Stimulated activated naive B cell treated with anti-CD40 and anti-IgM and Interleukin-4, amounts not matched to agents 10 μg/mL and 1 μg/mL and 100 μg/mL, for 72 hours (primary cell): ENCODE measurements at regions not wholly inside any gene's neighbourhood (a gene's known extent, or its start where the extent isn't known, plus 50 kb on each side); places are given as distances from the start of the nearest gene placed in this dataset.

Experiments used
- ATAC-seq, 2 donors: fragments of 150-1000 bp; cut with Tn5 transposase; replicated peaks; 2 replicates each; pipeline ENCODE4 v1.10.0; 2021; ENCODE audit warnings: moderate library complexity in 1 of 2
- DNase-seq: peaks from one replicate; pipeline ENCODE4 v3.0.0; 2021
- H3K27ac Mint-ChIP-seq: one replicate; pipeline ENCODE4 v1.8.0; 2022; ENCODE audit warnings: mild to moderate bottlenecking, mixed read lengths
- H3K27me3 Mint-ChIP-seq, 2 donors: one replicate each; pipeline ENCODE4 v1.8.0; 2022; ENCODE audit warnings: mixed read lengths in 2 of 2
- H3K36me3 Mint-ChIP-seq, 2 donors: one replicate each; pipeline ENCODE4 v1.8.0; 2022; ENCODE audit warnings: mixed read lengths in 2 of 2, mild to moderate bottlenecking in 1 of 2
- H3K4me1 Mint-ChIP-seq, 2 donors: one replicate each; pipeline ENCODE4 v1.8.0; 2022; ENCODE audit warnings: mixed read lengths in 2 of 2, mild to moderate bottlenecking in 1 of 2
- H3K4me3 Mint-ChIP-seq, 2 donors: one replicate each; pipeline ENCODE4 v1.8.0; 2022; ENCODE audit warnings: mild to moderate bottlenecking in 2 of 2, mixed read lengths in 2 of 2, moderate library complexity in 1 of 2
- H3K9me3 Mint-ChIP-seq, 2 donors: one replicate each; pipeline ENCODE4 v1.8.0; 2022; ENCODE audit warnings: mixed read lengths in 2 of 2, mild to moderate bottlenecking in 1 of 2

DNA sequence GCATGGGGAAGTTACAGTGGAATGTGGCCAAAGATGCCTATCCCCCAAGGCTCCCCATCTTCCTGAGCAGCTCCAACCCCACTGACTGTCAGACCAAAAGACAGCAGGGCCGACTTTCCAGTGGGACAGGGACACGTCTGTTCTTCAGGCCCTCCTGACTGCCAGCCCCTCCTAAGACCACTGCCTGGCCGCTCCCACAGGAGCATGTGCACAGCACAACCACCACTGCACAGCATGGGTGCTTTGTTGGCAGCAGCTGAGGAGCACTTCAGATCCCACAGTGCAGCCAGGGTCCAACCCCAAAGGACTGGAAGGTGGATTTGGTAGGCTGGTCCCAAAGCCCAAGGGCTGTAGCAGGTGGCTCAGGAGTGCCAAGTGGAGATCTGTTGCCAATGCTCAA lies 648.3 kb upstream of the BRINP3 start:
- no peak overlapping the region for H3K4me3 Mint-ChIP-seq
- peaks cover 5 to 10% of the 10 kb centered on the region in 2 donors for H3K9me3 Mint-ChIP-seq
- no peaks in the 10 kb centered on the region for H3K4me1 Mint-ChIP-seq
- ATAC-seq (no peak), DNase-seq (no peak)
- no peaks in the 10 kb centered on the region for H3K27me3 Mint-ChIP-seq
- no peaks in the 10 kb centered on the region for H3K36me3 Mint-ChIP-seq
- H3K27ac Mint-ChIP-seq: no peak overlapping the region

DNA sequence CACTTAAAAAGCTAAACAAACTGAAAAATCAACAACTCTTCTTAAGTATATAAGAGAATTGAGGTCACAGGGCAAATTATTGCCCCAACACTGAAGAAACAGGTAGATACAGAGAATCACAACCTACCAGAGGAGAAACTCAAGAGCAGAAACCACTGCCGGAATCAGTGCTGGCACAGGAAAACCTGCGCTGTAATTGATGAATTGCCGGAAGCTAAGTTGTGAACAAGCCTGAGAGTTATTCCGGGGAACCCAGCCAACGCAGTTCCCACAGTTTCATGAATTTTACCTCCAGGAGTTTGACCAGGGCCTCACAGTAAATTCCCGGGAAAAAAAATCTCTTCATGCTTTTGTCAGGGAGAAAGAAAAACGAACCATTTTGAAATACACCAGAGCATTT lies 657.1 kb upstream of the BRINP3 start:
- H3K4me1 Mint-ChIP-seq: no peaks in the 10 kb centered on the region
- no peak overlapping the region for H3K4me3 Mint-ChIP-seq

DNA sequence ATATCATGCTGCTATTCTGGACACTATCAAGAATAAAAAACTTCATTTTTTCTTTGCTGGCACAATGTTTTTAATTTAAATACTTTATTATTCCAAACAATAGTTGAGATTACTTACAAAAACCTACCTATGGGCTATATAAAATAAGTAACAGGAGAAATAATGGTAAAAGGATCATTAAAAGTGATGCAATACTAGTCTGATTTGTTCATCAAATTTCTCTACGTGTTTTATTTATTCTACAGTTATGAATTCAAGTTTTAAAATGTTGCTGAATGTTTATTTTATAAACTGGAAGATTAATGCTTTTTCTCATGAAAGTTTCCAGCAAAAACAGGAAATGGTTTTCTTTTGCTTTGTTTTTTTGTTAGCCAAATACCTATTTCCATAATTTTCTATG lies 662.4 kb upstream of the BRINP3 start:
- H3K36me3 Mint-ChIP-seq: no peaks in the 10 kb centered on the region
- DNase-seq (no peak), ATAC-seq (no peak)
- no peaks in the 10 kb centered on the region for H3K4me1 Mint-ChIP-seq
- no peak overlapping the region for H3K4me3 Mint-ChIP-seq
- H3K9me3 Mint-ChIP-seq: no peaks in the 10 kb centered on the region
- no peak overlapping the region for H3K27ac Mint-ChIP-seq
- H3K27me3 Mint-ChIP-seq: no peaks in the 10 kb centered on the region

More for the DNA sequence above, 657.1 kb upstream of the BRINP3 start:
- Mint-ChIP-seq H3K27me3 (no peaks in the 10 kb centered on the region), H3K9me3 (peaks cover 2 to 3% of the 10 kb centered on the region in 2 donors), H3K36me3 (no peaks in the 10 kb centered on the region), H3K27ac (no peak overlapping the region)
- ATAC-seq (no peak), DNase-seq (no peak)

DNA sequence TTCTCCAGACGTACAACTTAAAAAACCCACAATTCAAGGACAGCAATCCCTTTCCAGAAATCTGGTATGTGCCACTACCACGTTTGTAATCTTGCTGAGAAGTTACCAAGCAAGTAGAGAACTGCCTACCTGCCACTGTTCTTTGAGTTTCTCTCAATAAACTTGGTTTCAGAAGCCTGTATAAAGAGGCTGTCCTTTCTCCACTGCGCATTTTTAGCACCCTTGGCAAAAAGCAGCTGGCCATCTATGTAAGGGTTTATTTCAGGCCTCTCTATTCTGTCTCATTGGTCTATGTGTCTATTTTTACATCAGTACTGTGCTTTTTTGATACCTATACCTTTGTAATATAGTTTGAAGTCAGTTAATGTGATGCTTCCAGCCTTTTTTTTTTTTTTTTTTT lies 665.1 kb upstream of the BRINP3 start:
- H3K27ac Mint-ChIP-seq: no peak overlapping the region
- no peaks in the 10 kb centered on the region for H3K36me3 Mint-ChIP-seq
- ATAC-seq (no peak), DNase-seq (no peak)
- H3K27me3 Mint-ChIP-seq: no peaks in the 10 kb centered on the region
- H3K4me1 Mint-ChIP-seq: no peaks in the 10 kb centered on the region
- peaks cover 0 to 1% of the 10 kb centered on the region in 2 donors for H3K9me3 Mint-ChIP-seq
- H3K4me3 Mint-ChIP-seq: no peak overlapping the region

DNA sequence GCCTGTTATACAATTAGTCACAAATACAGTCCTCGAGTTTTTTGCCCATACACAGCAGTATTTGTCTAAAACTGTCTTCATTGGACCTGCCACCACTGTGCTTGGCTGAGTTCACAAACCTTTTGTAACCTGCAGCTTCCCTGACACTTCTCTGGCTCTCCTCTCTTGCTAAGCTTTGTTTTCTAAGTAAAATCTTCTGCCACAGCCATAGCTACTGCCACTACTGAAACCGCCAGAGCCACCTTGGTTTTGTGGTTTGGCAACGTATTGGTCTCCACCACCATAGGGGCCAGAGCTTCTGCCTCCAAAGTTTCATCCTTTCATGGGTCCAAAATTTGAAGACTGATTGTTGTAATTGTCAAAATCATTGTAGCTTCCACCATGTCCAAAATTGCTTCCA lies 668.2 kb upstream of the BRINP3 start:
- no peaks in the 10 kb centered on the region for H3K4me1 Mint-ChIP-seq
- H3K9me3 Mint-ChIP-seq: peaks cover 1 to 3% of the 10 kb centered on the region in 2 donors
- no peak overlapping the region for H3K27ac Mint-ChIP-seq
- no peaks in the 10 kb centered on the region for H3K36me3 Mint-ChIP-seq
- no peak for ATAC-seq
- DNase-seq: no peak
- no peaks in the 10 kb centered on the region for H3K27me3 Mint-ChIP-seq
- no peak overlapping the region for H3K4me3 Mint-ChIP-seq

DNA sequence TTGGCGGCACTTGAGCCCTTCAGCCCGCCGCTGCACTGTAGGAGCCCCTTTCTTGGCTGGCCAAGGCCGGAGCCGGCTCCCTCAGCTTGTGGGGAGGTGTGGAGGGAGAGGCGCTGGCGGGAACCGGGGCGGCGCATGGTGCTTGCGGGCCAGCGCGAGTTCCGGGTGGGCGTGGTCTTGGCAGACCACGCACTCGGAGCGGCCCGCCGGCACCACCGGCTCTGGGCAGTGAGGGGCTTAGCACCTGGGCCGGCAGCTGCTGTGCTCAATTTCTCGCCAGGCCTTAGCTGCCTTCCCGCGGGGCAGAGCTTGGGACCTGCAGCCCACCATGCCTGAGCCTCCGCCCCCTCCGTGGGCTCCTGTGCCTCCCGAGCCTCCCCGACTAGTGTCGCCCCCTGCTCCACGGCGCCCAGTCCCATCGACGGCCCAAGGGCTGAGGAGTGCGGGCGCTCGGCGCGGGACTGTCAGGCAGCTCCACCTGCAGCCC lies 673.7 kb upstream of the BRINP3 start:
- H3K27ac Mint-ChIP-seq: no peak overlapping the region

DNA sequence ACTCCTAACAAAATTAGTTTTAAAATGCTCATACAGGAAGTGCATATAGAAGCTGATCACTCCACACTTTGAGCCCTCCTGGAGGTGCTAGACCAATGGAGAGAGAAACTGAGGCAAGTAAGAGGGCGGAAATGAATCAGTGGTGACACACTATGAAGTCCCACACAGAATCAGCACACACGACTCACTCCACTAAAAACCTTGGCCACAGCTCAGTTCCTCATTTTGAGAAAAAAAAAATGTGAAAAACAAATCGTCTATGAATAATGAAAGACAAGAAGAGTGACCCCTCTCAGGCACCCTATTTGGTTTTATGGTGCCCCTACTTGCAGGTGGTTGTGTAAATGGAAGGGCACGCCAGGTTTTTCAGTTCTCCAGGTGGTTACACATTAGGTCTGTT lies 675.1 kb upstream of the BRINP3 start:
- Mint-ChIP-seq H3K4me3 (no peak overlapping the region), H3K27ac (no peak overlapping the region), H3K9me3 (peaks cover 2 to 3% of the 10 kb centered on the region in 2 donors), H3K27me3 (no peaks in the 10 kb centered on the region), H3K36me3 (no peaks in the 10 kb centered on the region), H3K4me1 (no peaks in the 10 kb centered on the region)
- DNase-seq (no peak), ATAC-seq (no peak)

More for the DNA sequence above, 673.7 kb upstream of the BRINP3 start:
- H3K36me3 Mint-ChIP-seq: no peaks in the 10 kb centered on the region
- no peaks in the 10 kb centered on the region for H3K4me1 Mint-ChIP-seq
- no peak overlapping the region for H3K4me3 Mint-ChIP-seq
- no peak for ATAC-seq
- H3K9me3 Mint-ChIP-seq: peaks cover 2 to 3% of the 10 kb centered on the region in 2 donors
- no peaks in the 10 kb centered on the region for H3K27me3 Mint-ChIP-seq
- no peak for DNase-seq

DNA sequence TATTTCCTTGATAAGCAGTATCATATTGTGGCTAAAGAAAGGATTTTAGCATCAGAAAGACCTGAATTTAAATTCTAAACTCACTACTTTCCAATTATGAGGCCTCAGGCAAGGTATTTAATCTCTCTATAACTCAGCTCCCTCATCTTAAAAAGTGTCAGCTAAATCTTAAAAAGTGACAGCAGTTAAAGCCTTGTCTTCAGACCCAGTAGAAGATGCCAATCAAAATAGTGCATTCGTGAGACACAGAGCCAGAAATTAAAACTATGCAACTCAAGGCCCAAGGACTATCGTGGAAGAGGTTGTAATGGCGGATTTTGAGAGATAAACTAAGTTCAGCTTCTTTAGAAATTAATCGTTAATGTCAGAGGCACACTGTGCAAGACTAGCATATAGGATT lies 677.5 kb upstream of the BRINP3 start:
- H3K27me3 Mint-ChIP-seq: no peaks in the 10 kb centered on the region
- no peak for ATAC-seq
- H3K36me3 Mint-ChIP-seq: no peaks in the 10 kb centered on the region
- H3K4me3 Mint-ChIP-seq: no peak overlapping the region
- no peak overlapping the region for H3K27ac Mint-ChIP-seq
- H3K4me1 Mint-ChIP-seq: no peaks in the 10 kb centered on the region
- no peak for DNase-seq
- H3K9me3 Mint-ChIP-seq: peaks cover 0 to 3% of the 10 kb centered on the region in 2 donors

DNA sequence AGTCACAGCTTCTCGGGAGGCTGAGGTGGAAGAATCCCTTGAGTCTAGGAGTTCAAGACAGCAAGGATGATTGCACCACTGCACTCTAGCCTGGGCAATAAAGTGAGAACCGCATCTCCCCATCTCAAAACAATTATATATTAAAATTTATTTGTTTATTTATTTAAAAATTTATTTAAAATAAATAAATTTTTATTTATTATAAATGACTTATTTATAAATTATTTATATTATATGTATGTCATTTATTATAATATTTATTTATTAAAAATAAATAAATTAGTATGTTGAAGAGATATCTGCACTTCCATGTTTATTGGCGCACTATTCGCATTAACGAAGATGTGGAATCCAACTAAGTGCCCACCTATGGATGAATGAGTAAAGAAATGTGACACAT lies 683.2 kb upstream of the BRINP3 start:
- Mint-ChIP-seq H3K27me3 (no peaks in the 10 kb centered on the region), H3K4me1 (no peaks in the 10 kb centered on the region), H3K9me3 (peaks cover 0 to 2% of the 10 kb centered on the region in 2 donors), H3K4me3 (no peak overlapping the region), H3K36me3 (no peaks in the 10 kb centered on the region), H3K27ac (no peak overlapping the region)
- DNase-seq (no peak), ATAC-seq (no peak)

DNA sequence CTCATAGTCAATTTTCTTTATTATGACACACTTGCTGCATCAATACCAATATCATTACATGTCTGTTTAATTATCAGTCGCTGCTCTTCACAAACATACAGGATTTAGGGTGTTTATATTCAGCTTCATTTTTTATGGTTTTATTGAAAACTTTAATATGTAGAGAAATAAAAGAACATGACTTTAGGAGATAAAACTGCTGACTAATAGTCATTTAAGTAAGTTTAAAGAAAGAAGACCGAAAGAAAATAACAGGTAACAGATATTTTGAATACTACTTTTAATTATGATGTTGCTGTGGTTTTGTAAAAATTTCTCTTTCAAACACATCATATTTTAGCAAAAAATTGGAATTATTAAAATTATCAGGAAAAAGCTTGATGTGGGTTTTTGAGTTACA lies 685.1 kb upstream of the BRINP3 start:
- H3K4me1 Mint-ChIP-seq: no peaks in the 10 kb centered on the region
- peaks cover 0 to 2% of the 10 kb centered on the region in 2 donors for H3K9me3 Mint-ChIP-seq
- no peak overlapping the region for H3K27ac Mint-ChIP-seq
- ATAC-seq (no peak), DNase-seq (no peak)
- H3K27me3 Mint-ChIP-seq: no peaks in the 10 kb centered on the region
- no peak overlapping the region for H3K4me3 Mint-ChIP-seq
- no peaks in the 10 kb centered on the region for H3K36me3 Mint-ChIP-seq

DNA sequence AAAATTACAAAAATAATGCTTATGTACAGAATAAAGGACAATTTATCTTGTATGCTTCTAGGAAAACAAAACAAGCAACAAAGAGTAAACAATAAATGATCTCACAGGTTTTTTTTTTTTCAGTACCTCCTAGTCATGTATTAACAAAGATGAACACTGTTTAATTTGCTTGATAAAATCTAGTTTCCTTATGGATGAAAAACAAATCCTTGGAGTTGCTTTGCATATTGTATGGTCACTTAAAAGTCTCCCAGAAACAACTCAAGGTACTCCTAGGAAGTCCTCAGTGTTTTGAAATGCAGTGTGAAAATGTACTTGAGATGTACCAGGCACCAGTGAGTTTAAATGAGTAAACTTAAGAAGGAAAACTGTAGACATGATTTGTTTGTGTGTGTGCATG lies 686.0 kb upstream of the BRINP3 start:
- no peak overlapping the region for H3K4me3 Mint-ChIP-seq
- DNase-seq (no peak), ATAC-seq (no peak)
- H3K27ac Mint-ChIP-seq: no peak overlapping the region
- peaks cover 0 to 2% of the 10 kb centered on the region in 2 donors for H3K9me3 Mint-ChIP-seq
- H3K4me1 Mint-ChIP-seq: no peaks in the 10 kb centered on the region
- no peaks in the 10 kb centered on the region for H3K36me3 Mint-ChIP-seq
- H3K27me3 Mint-ChIP-seq: no peaks in the 10 kb centered on the region

DNA sequence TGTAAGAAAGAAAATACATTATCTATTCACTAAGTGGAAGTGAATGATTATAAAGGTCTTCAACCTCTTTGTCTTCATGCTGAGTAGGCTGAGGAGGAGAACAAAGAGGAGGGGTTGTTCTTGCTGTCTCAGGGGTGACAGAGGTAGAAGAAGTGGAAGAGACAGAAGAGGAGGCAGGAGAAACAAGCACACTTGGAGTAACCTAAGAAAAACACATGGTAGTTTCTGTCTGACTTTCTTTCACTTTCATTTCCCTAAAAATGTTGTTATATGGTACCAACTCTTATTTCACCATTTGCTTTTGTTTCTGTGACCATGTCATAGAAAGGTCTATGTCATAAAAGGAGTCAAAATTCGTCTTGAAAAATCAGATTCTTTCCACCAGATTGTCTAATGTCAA lies 696.6 kb upstream of the BRINP3 start:
- H3K27me3 Mint-ChIP-seq: no peaks in the 10 kb centered on the region
- H3K4me3 Mint-ChIP-seq: no peak overlapping the region
- DNase-seq: no peak
- peak; percentile 85 to 93 for ATAC-seq
- peaks cover 5 to 13% of the 10 kb centered on the region in 2 donors for H3K4me1 Mint-ChIP-seq
- H3K27ac Mint-ChIP-seq: no peak overlapping the region
- H3K9me3 Mint-ChIP-seq: peaks cover 0 to 3% of the 10 kb centered on the region in 2 donors
- H3K36me3 Mint-ChIP-seq: no peaks in the 10 kb centered on the region

DNA sequence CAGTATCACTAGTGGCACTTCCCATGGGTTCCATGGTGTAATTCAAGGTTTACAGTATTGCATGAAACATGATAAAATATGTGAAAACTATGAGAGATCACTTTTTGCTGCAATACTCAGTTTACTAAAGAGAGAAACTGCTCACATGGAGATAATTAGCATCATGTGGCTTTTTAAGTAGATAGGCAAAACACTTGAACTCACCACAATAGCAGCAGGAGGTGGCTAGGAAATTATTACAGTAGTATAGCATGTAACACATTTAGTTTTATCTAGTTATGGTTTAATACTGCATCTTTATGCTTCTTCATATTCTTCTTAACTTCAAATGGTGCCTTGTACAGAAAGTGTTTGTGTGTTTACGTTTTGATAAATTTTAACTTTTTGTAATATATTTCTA lies 698.5 kb upstream of the BRINP3 start:
- Mint-ChIP-seq H3K4me3 (no peak overlapping the region), H3K36me3 (no peaks in the 10 kb centered on the region), H3K27me3 (no peaks in the 10 kb centered on the region), H3K9me3 (peaks cover 0 to 3% of the 10 kb centered on the region in 2 donors), H3K4me1 (peaks cover 5 to 13% of the 10 kb centered on the region in 2 donors), H3K27ac (no peak overlapping the region)
- DNase-seq: no peak
- ATAC-seq: no peak

DNA sequence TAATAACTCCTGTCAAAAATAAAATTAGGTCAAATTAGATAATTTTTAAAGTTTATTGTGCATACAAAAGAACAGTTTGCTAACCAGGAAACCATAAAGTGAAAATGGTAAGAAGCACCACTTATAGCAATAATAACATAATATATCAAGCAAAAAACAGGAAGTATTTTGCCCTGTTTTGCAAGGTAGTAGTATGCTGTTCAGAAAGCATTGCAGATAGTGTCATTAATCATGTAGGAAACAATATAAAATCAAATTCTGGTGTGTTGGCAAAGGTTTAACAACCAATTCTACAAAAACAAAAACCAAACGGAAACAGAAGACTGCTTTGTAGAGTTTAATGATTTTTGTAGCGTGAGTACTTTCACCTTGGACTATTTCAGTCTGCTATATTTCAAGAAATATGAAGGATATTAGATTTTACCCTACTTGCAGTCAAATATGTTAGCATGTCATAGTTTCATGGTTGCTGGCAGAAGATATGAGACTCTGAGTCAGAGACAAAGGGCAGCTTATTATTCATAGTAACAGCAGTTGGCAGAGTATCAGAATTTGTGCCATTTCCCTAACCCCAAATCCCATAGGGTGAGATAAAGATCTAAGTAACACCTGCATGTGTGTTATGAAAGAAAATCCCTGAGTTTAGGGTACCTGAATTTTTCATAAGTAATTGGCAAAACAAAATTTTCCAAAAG lies 729.0 kb upstream of the BRINP3 start:
- H3K4me3 Mint-ChIP-seq: no peak overlapping the region
- H3K4me1 Mint-ChIP-seq: peaks cover 0 to 5% of the 10 kb centered on the region in 2 donors
- ATAC-seq (no peak), DNase-seq (no peak)
- peaks cover 0 to 2% of the 10 kb centered on the region in 2 donors for H3K9me3 Mint-ChIP-seq
- H3K27ac Mint-ChIP-seq: no peak overlapping the region
- no peaks in the 10 kb centered on the region for H3K27me3 Mint-ChIP-seq
- H3K36me3 Mint-ChIP-seq: no peaks in the 10 kb centered on the region

DNA sequence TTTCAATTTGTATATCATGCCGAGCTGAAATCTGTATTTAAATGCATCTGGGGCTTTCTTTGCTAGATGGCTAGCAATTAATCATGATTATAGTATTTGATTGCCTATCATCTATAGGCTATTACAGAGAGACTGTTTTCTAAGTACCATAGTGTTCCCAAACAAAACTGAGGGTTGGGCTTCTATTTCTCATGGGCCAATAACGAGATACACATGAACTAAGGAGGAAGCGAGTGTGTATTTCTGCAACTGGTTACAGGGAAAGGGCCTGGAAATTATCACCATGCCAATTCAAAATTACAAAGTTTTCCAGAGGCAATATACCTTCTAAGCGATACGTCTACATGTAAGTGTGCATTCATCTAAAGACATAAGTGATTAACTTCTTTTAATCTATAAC lies 744.5 kb upstream of the BRINP3 start:
- Mint-ChIP-seq H3K4me1 (no peaks in the 10 kb centered on the region), H3K4me3 (no peak overlapping the region), H3K36me3 (no peaks in the 10 kb centered on the region), H3K27ac (no peak overlapping the region), H3K27me3 (no peaks in the 10 kb centered on the region), H3K9me3 (peaks cover 0 to 8% of the 10 kb centered on the region in 2 donors)
- DNase-seq (no peak), ATAC-seq (no peak)
